ENCODE measurements at regions not wholly inside any gene's neighbourhood (a gene's known extent, or its start where the extent isn't known, plus 50 kb on each side); places are given as distances from the start of the nearest gene placed in this dataset.

- no peak for TF ChIP-seq EZH2 (optimal IDR thresholded peaks at IDR 0.05; ENCODE audit: low read depth, low read length)
- no peak for TF ChIP-seq CTCF (IDR thresholded peaks at IDR 0.05; ENCODE audit: low read length)
- TF ChIP-seq EZH2phosphoT487 (IDR thresholded peaks at IDR 0.05; ENCODE audit: low read length) = no peak
These were observed 540.3 kb upstream of the LUZP2 start for GRCh38 chr11:23956586-23956985.

All from MM.1S (cell line).